Stimulated activated CD4-positive, alpha-beta T cell treated with anti-CD3 and anti-CD28 coated beads, Interleukin-15, amount 100 ng/mL, for 24 hours (primary cell): ENCODE measurements at regions not wholly inside any gene's neighbourhood (a gene's known extent, or its start where the extent isn't known, plus 50 kb on each side); places are given as distances from the start of the nearest gene placed in this dataset.

ENCODE experiments used
- DNase-seq: peaks from one replicate; pipeline ENCODE4 v3.0.0-alpha.2; 2020

- no peak for DNase-seq
Observed at GRCh38 chr12:85644508-85644907, 191.7 kb downstream of the RASSF9 start.

- DNase-seq: no peak
Observed at GRCh38 chr12:85653731-85654455, 182.3 kb downstream of the RASSF9 start.

DNA sequence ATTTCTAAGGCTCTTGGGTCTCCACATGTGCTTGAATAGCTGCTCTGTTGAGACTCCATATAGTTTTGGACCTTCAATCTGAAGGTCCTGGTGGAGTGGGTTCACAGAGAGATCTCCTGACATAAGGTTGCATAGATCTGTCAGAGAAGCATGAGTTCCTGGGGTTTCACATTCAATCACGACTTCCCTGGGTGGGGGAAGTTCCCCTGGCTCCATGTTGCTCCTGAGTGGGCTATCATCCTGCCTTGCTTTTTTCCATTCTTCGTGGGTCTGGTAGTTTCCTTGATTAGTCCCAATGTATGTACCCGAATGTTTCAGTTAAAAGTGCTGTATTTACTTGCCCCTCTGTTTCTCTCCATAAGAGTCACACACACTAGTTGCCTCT, 181.8 kb downstream of the RASSF9 start:
- no peak for DNase-seq

GRCh38 chr12:85656561-85656960, 179.6 kb downstream of the RASSF9 start:
- DNase-seq: no peak

GRCh38 chr12:85657251-85657650, 179.0 kb downstream of the RASSF9 start:
- DNase-seq: no peak

DNA sequence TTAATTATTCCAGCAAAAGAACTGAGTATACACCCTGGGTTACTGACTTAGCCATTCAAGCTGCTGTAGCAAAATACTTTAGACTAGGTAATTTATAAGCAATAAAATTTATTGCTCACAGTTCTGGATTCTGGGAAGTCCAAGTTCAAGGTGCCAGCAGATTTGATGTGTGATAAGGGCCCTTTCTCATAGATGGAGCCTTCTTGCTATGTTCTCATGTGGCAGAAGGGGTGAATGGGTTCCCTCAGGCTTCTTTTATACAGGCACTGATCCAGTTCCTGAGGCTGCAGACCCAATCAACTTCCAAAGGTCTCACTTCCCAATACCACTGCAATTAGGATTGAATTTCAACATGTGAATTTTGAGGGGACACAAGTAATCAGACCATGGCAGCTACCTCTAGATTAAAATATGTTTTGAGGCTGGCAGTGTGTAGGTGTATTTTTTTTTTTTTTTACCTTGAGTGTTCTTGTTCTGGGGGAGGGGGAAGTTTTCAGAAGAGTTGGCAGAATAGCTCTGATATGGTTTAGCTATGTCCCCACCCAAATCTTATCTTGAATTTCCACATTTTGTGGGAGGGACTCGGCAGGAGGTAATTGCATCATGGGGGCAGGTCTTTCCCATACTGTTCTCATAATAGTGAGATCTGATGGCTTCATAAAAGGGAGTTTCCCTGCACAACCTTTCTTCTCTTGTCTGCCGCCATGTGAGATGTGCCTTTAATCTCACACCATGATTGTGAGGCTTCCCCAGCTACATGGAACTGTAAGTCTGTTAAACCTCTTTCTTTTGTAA, 178.2 kb downstream of the RASSF9 start:
- no peak for DNase-seq

GRCh38 chr12:85659754-85660530, 176.3 kb downstream of the RASSF9 start:
- DNase-seq: no peak

GRCh38 chr12:85661461-85662206, 174.6 kb downstream of the RASSF9 start:
- no peak for DNase-seq

- DNase-seq: no peak
Observed at GRCh38 chr12:85662207-85662602, 174.0 kb downstream of the RASSF9 start.

DNA sequence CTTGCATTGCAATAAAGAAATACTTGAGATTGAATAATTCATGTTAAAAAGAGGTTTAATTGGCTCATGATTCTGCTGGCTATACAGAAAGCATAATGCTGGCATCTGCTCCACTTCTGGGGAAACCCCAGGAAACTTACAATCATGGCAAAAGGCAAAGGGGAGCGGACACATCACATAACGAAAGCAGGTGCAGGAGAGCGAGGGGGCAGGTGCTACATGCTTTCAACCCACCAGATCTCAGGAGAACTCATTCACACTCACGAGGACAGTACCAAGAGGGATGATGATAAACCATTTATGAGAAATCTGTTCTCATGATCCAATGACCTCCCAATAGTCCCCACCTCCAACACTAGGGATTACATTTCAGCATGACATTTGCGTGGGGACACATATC, 172.6 kb downstream of the RASSF9 start:
- no peak for DNase-seq

DNA sequence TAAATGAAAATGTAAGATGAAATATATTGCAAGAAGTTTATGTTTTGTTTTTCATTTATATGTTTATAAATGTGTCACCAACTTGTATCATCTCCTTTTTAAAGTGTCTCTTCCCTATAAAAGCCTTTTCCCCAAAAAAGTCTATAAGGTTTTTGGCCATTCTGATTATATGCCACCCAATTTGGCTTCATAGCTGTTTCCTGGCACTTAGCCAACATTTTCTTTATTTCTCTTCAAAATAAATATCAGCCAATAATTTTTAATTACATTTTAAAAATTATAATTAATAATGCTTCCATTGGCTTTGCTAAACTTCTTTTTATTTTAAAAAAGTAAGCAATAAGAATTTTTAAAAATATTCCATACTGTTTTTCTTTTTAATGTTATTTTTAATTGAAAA, 171.8 kb downstream of the RASSF9 start:
- DNase-seq: no peak

DNA sequence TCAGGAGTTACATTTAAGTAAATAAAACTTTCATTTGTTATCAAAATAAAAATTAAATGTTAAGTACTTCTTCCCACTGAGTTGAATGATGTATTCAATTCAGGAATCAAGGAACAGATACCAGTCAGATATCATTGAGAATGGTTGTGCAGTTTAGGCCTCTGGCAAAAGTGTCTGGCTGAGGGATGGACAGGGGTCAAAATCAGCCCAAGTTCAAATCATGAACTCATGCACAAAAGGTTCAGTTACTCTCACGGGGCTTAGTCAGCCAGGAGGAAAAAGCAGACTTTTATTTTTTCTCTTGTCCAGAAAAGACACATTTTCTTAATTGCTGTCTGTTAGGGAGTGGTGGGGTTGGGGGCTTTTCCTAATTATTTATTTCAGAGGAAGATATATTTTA, 166.3 kb downstream of the RASSF9 start:
- no peak for DNase-seq

- DNase-seq: no peak
Observed at GRCh38 chr12:85672436-85672835, 163.8 kb downstream of the RASSF9 start.

DNA sequence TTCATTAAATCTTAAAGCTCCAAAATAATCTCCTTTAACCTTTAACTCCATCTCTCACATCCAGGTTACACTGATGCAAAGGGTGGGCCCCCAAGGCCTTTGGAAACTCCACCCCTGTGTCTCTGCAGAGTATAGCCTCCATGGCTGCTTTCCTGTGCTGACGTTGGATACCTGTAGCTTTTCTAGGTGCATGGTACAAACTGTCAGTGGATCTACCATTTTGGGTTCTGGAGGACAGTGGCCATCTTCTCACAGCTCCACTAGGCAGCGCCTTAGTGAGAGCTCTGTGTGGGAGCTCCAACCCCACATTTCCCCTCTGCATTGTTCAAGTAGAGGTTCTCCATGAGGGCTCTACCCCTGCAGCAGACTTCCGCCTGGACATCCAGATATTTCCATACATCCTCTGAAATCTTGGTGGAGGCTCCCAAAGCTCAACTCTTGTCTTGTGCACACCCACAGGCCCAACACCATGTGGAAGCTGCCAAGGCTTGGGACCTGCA, 162.2 kb downstream of the RASSF9 start:
- no peak for DNase-seq

- no peak for DNase-seq
Observed at GRCh38 chr12:85676816-85677749, 159.1 kb downstream of the RASSF9 start.

DNA sequence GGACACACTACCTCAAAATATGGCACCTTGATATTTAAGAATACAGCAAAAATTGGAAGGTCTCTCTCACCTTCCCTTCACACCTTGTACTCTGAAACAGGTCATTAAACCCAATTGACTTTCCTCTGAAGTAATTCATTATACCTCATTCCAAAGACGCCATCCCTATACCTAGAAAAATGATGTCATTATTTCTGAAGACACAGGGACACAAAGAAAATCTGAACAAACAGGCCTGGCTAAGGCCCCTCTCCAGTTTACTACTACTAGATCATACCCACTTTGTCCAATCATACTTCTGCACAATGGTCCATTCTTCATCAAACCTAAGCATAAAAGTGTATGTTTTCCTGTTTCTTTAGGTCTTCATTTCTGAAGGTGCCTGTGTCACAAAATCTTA, 156.9 kb downstream of the RASSF9 start:
- DNase-seq: no peak

GRCh38 chr12:85680881-85681280, 155.3 kb downstream of the RASSF9 start:
- no peak for DNase-seq

DNA sequence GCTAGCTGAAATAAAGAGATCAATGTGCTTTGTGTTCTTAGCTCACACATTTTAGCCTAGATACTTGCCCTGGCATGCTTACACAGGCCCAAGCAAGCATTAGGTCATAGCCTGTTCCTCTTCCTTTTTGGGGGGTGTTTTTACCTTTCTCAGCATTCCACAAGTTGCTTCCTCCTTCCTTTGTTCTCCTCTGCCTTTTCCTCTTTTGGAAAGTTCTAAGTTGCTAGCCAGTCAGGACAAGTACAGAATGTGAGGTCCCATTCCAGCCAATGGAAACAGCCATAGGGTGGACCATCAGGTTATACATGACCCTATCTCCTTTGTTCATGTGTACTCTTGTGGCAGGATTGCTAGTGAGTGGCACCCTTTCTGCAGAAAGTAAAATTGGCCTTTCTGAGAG, 154.9 kb downstream of the RASSF9 start:
- DNase-seq: no peak

- DNase-seq: no peak
Observed at GRCh38 chr12:85683051-85683450, 153.2 kb downstream of the RASSF9 start.

DNA sequence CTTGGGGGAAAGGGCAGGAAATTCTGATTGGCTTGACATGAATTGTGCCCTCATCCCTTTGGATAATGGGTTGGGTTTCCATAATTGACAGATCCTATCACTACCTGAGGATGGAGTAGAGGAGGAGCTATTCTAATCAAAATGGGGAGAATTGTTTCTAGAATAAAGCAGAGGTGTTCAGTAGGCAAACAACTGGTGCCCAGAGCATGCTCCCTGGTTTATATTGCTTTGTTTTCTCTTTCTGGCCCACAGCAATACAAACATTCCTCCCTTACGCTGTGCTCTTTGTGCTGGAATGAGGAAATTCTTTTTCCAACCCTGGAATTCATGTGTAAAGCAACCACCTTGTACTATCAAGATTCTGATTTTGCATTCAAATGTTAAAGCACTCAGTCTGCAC, 147.4 kb downstream of the RASSF9 start:
- DNase-seq: no peak

GRCh38 chr12:85690146-85690545, 146.1 kb downstream of the RASSF9 start:
- DNase-seq: no peak
